ENCODE measurements at regions not wholly inside any gene's neighbourhood (a gene's known extent, or its start where the extent isn't known, plus 50 kb on each side); places are given as distances from the start of the nearest gene placed in this dataset.
"Not testable (repeated sequence)": the region's sequence is repeated elsewhere in the genome, so short reads cannot be mapped to it uniquely, and the experiment has no call there.

GRCh38 chr10:38209332-38209731 is 115.2 kb downstream of the ZNF37A start:
- no peak for DNase-seq

GRCh38 chr10:38209748-38210147 is 115.6 kb downstream of the ZNF37A start:
- DNase-seq: not testable (repeated sequence)

- no peak for DNase-seq
Observed at GRCh38 chr10:38212460-38212859, 118.3 kb downstream of the ZNF37A start.

- DNase-seq: no peak
Observed at GRCh38 chr10:38226385-38226784, 132.2 kb downstream of the ZNF37A start.

GRCh38 chr10:38228394-38228793 is 134.3 kb downstream of the ZNF37A start:
- DNase-seq: no peak

GRCh38 chr10:38238479-38238878 is 144.3 kb downstream of the ZNF37A start:
- not testable (repeated sequence) for DNase-seq

- DNase-seq: not testable (repeated sequence)
Observed at GRCh38 chr10:38242061-38242649, 148.0 kb downstream of the ZNF37A start.

- not testable (repeated sequence) for DNase-seq
Observed at GRCh38 chr10:38248113-38248512, 154.0 kb downstream of the ZNF37A start.

- DNase-seq: not testable (repeated sequence)
Observed at GRCh38 chr10:38252551-38252950, 158.4 kb downstream of the ZNF37A start.

- not testable (repeated sequence) for DNase-seq
Observed at GRCh38 chr10:38267555-38267954, 173.4 kb downstream of the ZNF37A start.

- not testable (repeated sequence) for DNase-seq
Observed at GRCh38 chr10:38271031-38271430, 176.9 kb downstream of the ZNF37A start.

GRCh38 chr10:38274879-38275278 is 180.7 kb downstream of the ZNF37A start:
- not testable (repeated sequence) for DNase-seq

- DNase-seq: not testable (repeated sequence)
Observed at GRCh38 chr10:38292560-38292959, 198.4 kb downstream of the ZNF37A start.

GRCh38 chr10:38310111-38310510 is 216.0 kb downstream of the ZNF37A start:
- not testable (repeated sequence) for DNase-seq

GRCh38 chr10:38315090-38315805 is 221.1 kb downstream of the ZNF37A start:
- not testable (repeated sequence) for DNase-seq

GRCh38 chr10:38321393-38321792 is 227.3 kb downstream of the ZNF37A start:
- not testable (repeated sequence) for DNase-seq

- not testable (repeated sequence) for DNase-seq
Observed at GRCh38 chr10:38330306-38330705, 236.2 kb downstream of the ZNF37A start.

- not testable (repeated sequence) for DNase-seq
Observed at GRCh38 chr10:38331106-38331505, 237.0 kb downstream of the ZNF37A start.

- DNase-seq: not testable (repeated sequence)
Observed at GRCh38 chr10:38333699-38334098, 239.6 kb downstream of the ZNF37A start.

GRCh38 chr10:38350645-38351044 is 256.5 kb downstream of the ZNF37A start:
- not testable (repeated sequence) for DNase-seq

GRCh38 chr10:38354410-38354809 is 260.3 kb downstream of the ZNF37A start:
- not testable (repeated sequence) for DNase-seq

GRCh38 chr10:38355911-38356526 is 261.9 kb downstream of the ZNF37A start:
- DNase-seq: peak; percentile 28

GRCh38 chr10:38356527-38356926 is 262.4 kb downstream of the ZNF37A start:
- DNase-seq: not testable (repeated sequence)

- not testable (repeated sequence) for DNase-seq
Observed at GRCh38 chr10:38362514-38362913, 268.4 kb downstream of the ZNF37A start.
